SK-N-MC (cell line): ENCODE measurements at regions not wholly inside any gene's neighbourhood (a gene's known extent, or its start where the extent isn't known, plus 50 kb on each side); places are given as distances from the start of the nearest gene placed in this dataset.

ENCODE experiments used
- EZH2 ChIP-seq: fragments of 200-600 bp; sonication (generic); IDR thresholded peaks from one replicate; pipeline ENCODE4 v1.6.1; 2017; ENCODE audit warnings: antibody characterized with exemption
- POLR2AphosphoS5 ChIP-seq: IDR thresholded peaks from 2 replicates; pipeline ENCODE4 v1.6.1; 2012; ENCODE audit warnings: mild to moderate bottlenecking, low read depth, low read length, borderline replicate concordance

GRCh38 chr5:15168358-15168757 lies 296.8 kb upstream of the ANKH start:
- TF ChIP-seq POLR2AphosphoS5 (no peak), EZH2 (no peak)
